B cell (primary cell): ENCODE measurements at regions not wholly inside any gene's neighbourhood (a gene's known extent, or its start where the extent isn't known, plus 50 kb on each side); places are given as distances from the start of the nearest gene placed in this dataset.

Experiments
- ATAC-seq: fragments of 200-7000 bp; cut with Tn5 transposase; one replicate; pipeline ENCODE4 v1.10.0; 2021; ENCODE audit warnings: low read depth, mild to moderate bottlenecking, moderate number of reproducible peaks, moderate library complexity
- CTCF ChIA-PET: fragments of 350-600 bp; sonication (Branson Sonifier 250); formaldehyde crosslinking; loops from one replicate; lab custom pipeline; 2021; ENCODE audit warnings: antibody characterized with exemption, inconsistent platforms; lab: Charles Lee
- POLR2A ChIA-PET: fragments of 350-600 bp; sonication (Branson Sonifier 250); formaldehyde crosslinking; loops from one replicate; lab custom pipeline; 2021; ENCODE audit warnings: antibody characterized with exemption; lab: Charles Lee
- DNase-seq: peaks from one replicate; pipeline ENCODE4 v3.0.0; 2013
- H2AFZ ChIP-seq: 2 replicates; pipeline ENCODE4 v1.6.1; 2012; ENCODE audit warnings: mild to moderate bottlenecking, low read depth, low read length; ENCODE audit not compliant: insufficient read depth, poor library complexity, severe bottlenecking
- H3K27ac ChIP-seq, 2 donors: 1 replicate in 1 of 2; 2 replicates in 1 of 2; pipeline ENCODE4 v1.5.1; 2012 to 2013; ENCODE audit warnings: low read length in 2 of 2, mild to moderate bottlenecking in 2 of 2, moderate library complexity in 1 of 2
- H3K27me3 ChIP-seq, 4 experiments: fragments of 200-600 bp in 1 of 4; sonication (generic) in 1 of 4; replicated peaks in 1 of 4; 1 replicate in 2 of 4; 2 replicates in 2 of 4; pipeline versions ENCODE4 v1.6.1 to v1.7.0; 2013 to 2016; ENCODE audit warnings: low read length in 3 of 4, mild to moderate bottlenecking in 2 of 4, mixed read lengths in 1 of 4, moderate library complexity in 1 of 4; ENCODE audit not compliant: insufficient read depth in 4 of 4, control insufficient read depth in 3 of 4; ENCODE audit errors: control extremely low read depth in 1 of 4
- H3K36me3 ChIP-seq, 2 experiments: replicated peaks in 1 of 2; 1 replicate in 1 of 2; 2 replicates in 1 of 2; pipeline versions ENCODE4 v1.6.1 to v1.7.1; 2013; ENCODE audit warnings: low read length in 1 of 2; ENCODE audit not compliant: insufficient read depth in 2 of 2, control insufficient read depth in 1 of 2; ENCODE audit errors: control extremely low read depth in 1 of 2, extremely low read depth in 1 of 2
- H3K4me1 ChIP-seq, 2 donors: fragments of 200-600 bp in 1 of 2; sonication (generic) in 1 of 2; 1 replicate in 1 of 2; 2 replicates in 1 of 2; pipeline versions ENCODE4 v1.5.1 to v1.6.1; 2013 to 2017; ENCODE audit warnings: low read length in 2 of 2; ENCODE audit not compliant: control insufficient read depth in 2 of 2, insufficient read depth in 2 of 2
- H3K4me2 ChIP-seq: replicated peaks from 2 replicates; pipeline ENCODE3; 2012; ENCODE audit warnings: mild to moderate bottlenecking, low read depth, low read length; ENCODE audit not compliant: poor library complexity, severe bottlenecking
- H3K4me3 ChIP-seq, 5 experiments: fragments of 200-600 bp in 1 of 5; sonication (generic) in 1 of 5; 1 replicate in 3 of 5; 2 replicates in 2 of 5; pipeline versions ENCODE4 v1.5.1 to v1.7.0; 2011 to 2016; ENCODE audit warnings: low read length in 4 of 5, mild to moderate bottlenecking in 4 of 5, low read depth in 2 of 5, control low read depth in 1 of 5, moderate library complexity in 1 of 5; ENCODE audit not compliant: insufficient read depth in 1 of 5; ENCODE audit errors: control extremely low read depth in 1 of 5, extremely low read depth in 1 of 5
- H3K79me2 ChIP-seq: fragments of 200-600 bp; sonication (generic); one replicate; pipeline ENCODE4 v1.6.0; 2016; ENCODE audit warnings: low read length; ENCODE audit not compliant: control insufficient read depth, insufficient read depth
- H3K9ac ChIP-seq: fragments of 200-600 bp; sonication (generic); 2 replicates; pipeline ENCODE4 v1.6.1; 2017; ENCODE audit warnings: mild to moderate bottlenecking, low read length, moderate library complexity
- H3K9me3 ChIP-seq, 3 donors: one replicate each; pipeline versions ENCODE4 v1.6.1 to v1.7.1; 2013; ENCODE audit warnings: low read length in 2 of 3; ENCODE audit not compliant: control insufficient read depth in 2 of 3, insufficient read depth in 1 of 3; ENCODE audit errors: control extremely low read depth in 1 of 3
- H4K20me1 ChIP-seq: 2 replicates; pipeline ENCODE4 v1.6.0; 2012; ENCODE audit warnings: mild to moderate bottlenecking, low read length; ENCODE audit not compliant: insufficient read depth, control insufficient read depth, poor library complexity, severe bottlenecking
- H3K27ac Mint-ChIP-seq: one replicate; pipeline ENCODE4 v1.8.0; 2021; ENCODE audit warnings: mixed read lengths
- H3K27me3 Mint-ChIP-seq: one replicate; pipeline ENCODE4 v1.8.0; 2021; ENCODE audit warnings: mixed read lengths
- H3K4me1 Mint-ChIP-seq: one replicate; pipeline ENCODE4 v1.8.0; 2021; ENCODE audit warnings: mixed read lengths
- H3K4me3 Mint-ChIP-seq: one replicate; pipeline ENCODE4 v1.8.0; 2021; ENCODE audit warnings: mixed read lengths
- H3K9me3 Mint-ChIP-seq: one replicate; pipeline ENCODE4 v1.8.0; 2022; ENCODE audit warnings: mixed read lengths; ENCODE audit not compliant: insufficient read depth
- CTCF ChIP-seq: fragments of 200-600 bp; IDR thresholded peaks from one replicate; pipeline ENCODE4 v1.8.0; 2022; ENCODE audit warnings: antibody characterized with exemption, mild to moderate bottlenecking
- EZH2 ChIP-seq: IDR thresholded peaks from 2 replicates; pipeline ENCODE4 v1.6.1; 2012; ENCODE audit warnings: borderline replicate concordance, low read depth, mild to moderate bottlenecking, moderate library complexity, low read length; ENCODE audit not compliant: insufficient read depth, poor library complexity, severe bottlenecking
- WGBS: methylation state at CpG from one replicate; pipeline ENCODE4 v1.1.5; 2013; ENCODE audit warnings: missing lambda C conversion rate; ENCODE audit not compliant: insufficient coverage; 5-methylcytosine and 5-hydroxymethylcytosine counted together
- intact Hi-C: fragments of 100-400 bp; cut with micrococcal nuclease; formaldehyde crosslinking; loops from one replicate; pipeline ENCODE4 v1.10.0; 2022

- Mint-ChIP-seq H3K4me1 (no peaks in the 10 kb centered on the region), H3K9me3 (no peaks in the 10 kb centered on the region), H3K4me3 (no peak overlapping the region), H3K27me3 (no peaks in the 10 kb centered on the region), H3K27ac (no peak overlapping the region)
- Histone ChIP-seq H3K27me3 (no peaks in the 10 kb centered on the region), H3K79me2 (no peaks in the 10 kb centered on the region), H4K20me1 (no peaks in the 10 kb centered on the region), H3K4me1 (no peaks in the 10 kb centered on the region), H3K36me3 (no peaks in the 10 kb centered on the region), H3K4me2 (no peak overlapping the region), H2AFZ (no peak overlapping the region), H3K4me3 (no peak overlapping the region), H3K27ac (no peak overlapping the region), H3K9me3 (peaks cover 0 to 3% (median 0%) of the 10 kb centered on the region in 3 donors), H3K9ac (no peak overlapping the region)
- intact Hi-C loops, result no loop called here
- CTCF ChIA-PET, result no interaction called here
- ATAC-seq, result no peak
- no peak for DNase-seq
- TF ChIP-seq EZH2, result no peak
- no peak for TF ChIP-seq CTCF
- WGBS, result 100% methylated on average over 1 of the region's 1 CpG
- POLR2A ChIA-PET, result no interaction called here
Observed at GRCh38 chr5:147084702-147085101, 150.1 kb upstream of the STK32A start.

- 64% methylated on average over 6 of the region's 7 CpGs for WGBS
- H3K9me3 ChIP-seq, result peaks cover 0 to 3% (median 0%) of the 10 kb centered on the region in 3 donors
- Mint-ChIP-seq H3K27me3 (no peaks in the 10 kb centered on the region), H3K4me3 (no peak overlapping the region), H3K4me1 (no peaks in the 10 kb centered on the region), H3K9me3 (no peaks in the 10 kb centered on the region), H3K27ac (no peak overlapping the region)
- ATAC-seq (no peak), DNase-seq (no peak)
- no peaks in the 10 kb centered on the region for H3K79me2 ChIP-seq
- no peak overlapping the region for H3K27ac ChIP-seq
- H3K4me2 ChIP-seq, result no peak overlapping the region
- no peak overlapping the region for H2AFZ ChIP-seq
- no peak overlapping the region for H3K9ac ChIP-seq
- H3K27me3 ChIP-seq, result no peaks in the 10 kb centered on the region
- H3K36me3 ChIP-seq, result no peaks in the 10 kb centered on the region
- no peaks in the 10 kb centered on the region for H4K20me1 ChIP-seq
- ChIA-PET CTCF (no interaction called here), POLR2A (no interaction called here)
- H3K4me1 ChIP-seq, result no peaks in the 10 kb centered on the region
- TF ChIP-seq CTCF, result no peak
- TF ChIP-seq EZH2, result no peak
- no peak overlapping the region for H3K4me3 ChIP-seq
- intact Hi-C loops, result no loop called here
Observed at GRCh38 chr5:147085409-147085808, 149.4 kb upstream of the STK32A start.
